GM18861 (cell line): ENCODE measurements at regions not wholly inside any gene's neighbourhood (a gene's known extent, or its start where the extent isn't known, plus 50 kb on each side); places are given as distances from the start of the nearest gene placed in this dataset.
"Not testable (repeated sequence)": the region's sequence is repeated elsewhere in the genome, so short reads cannot be mapped to it uniquely, and the experiment has no call there.

Experiments used
- ATAC-seq: cut with Tn5 transposase; IDR thresholded peaks from one replicate; pipeline ENCODE4 v1.9.1; 2021; ENCODE audit not compliant: unreplicated experiment

GRCh38 chr18:51448949-51449348, 251.5 kb upstream of the MEX3C start:
- no peak for ATAC-seq

GRCh38 chr18:51453594-51453993, 256.1 kb upstream of the MEX3C start:
- no peak for ATAC-seq

- ATAC-seq: no peak
Observed at GRCh38 chr18:51458861-51459260, 261.4 kb upstream of the MEX3C start.

GRCh38 chr18:51461956-51462355, 264.5 kb upstream of the MEX3C start:
- ATAC-seq: no peak

- no peak for ATAC-seq
Observed at GRCh38 chr18:51463483-51464136, 266.1 kb upstream of the MEX3C start.

GRCh38 chr18:51478908-51479307, 281.4 kb upstream of the MEX3C start:
- no peak for ATAC-seq

GRCh38 chr18:51479736-51480135, 282.3 kb upstream of the MEX3C start:
- no peak for ATAC-seq

GRCh38 chr18:51480407-51481261, 283.2 kb upstream of the MEX3C start:
- no peak for ATAC-seq

- no peak for ATAC-seq
Observed at GRCh38 chr18:51486735-51487366, 289.4 kb upstream of the MEX3C start.

GRCh38 chr18:51490417-51490816, 292.9 kb upstream of the MEX3C start:
- ATAC-seq: no peak

- ATAC-seq: no peak
Observed at GRCh38 chr18:51490860-51491259, 293.4 kb upstream of the MEX3C start.

- ATAC-seq: no peak
Observed at GRCh38 chr18:51491678-51492372, 294.3 kb upstream of the MEX3C start.

GRCh38 chr18:51498085-51498855, 300.8 kb upstream of the MEX3C start:
- no peak for ATAC-seq

- no peak for ATAC-seq
Observed at GRCh38 chr18:51503351-51503750, 305.9 kb upstream of the MEX3C start.

GRCh38 chr18:51506811-51507210, 309.3 kb upstream of the MEX3C start:
- ATAC-seq: no peak

GRCh38 chr18:51508410-51508809, 310.9 kb upstream of the MEX3C start:
- ATAC-seq: not testable (repeated sequence)

- no peak for ATAC-seq
Observed at GRCh38 chr18:51510020-51510419, 312.5 kb upstream of the MEX3C start.

GRCh38 chr18:51513517-51513916, 316.0 kb upstream of the MEX3C start:
- ATAC-seq: no peak

GRCh38 chr18:51514128-51514527, 316.6 kb upstream of the MEX3C start:
- no peak for ATAC-seq

GRCh38 chr18:51516478-51517038, 319.1 kb upstream of the MEX3C start:
- ATAC-seq: no peak
